B cell (primary cell): ENCODE measurements at regions not wholly inside any gene's neighbourhood (a gene's known extent, or its start where the extent isn't known, plus 50 kb on each side); places are given as distances from the start of the nearest gene placed in this dataset.

Experiments used
- EZH2 ChIP-seq: IDR thresholded peaks from 2 replicates; pipeline ENCODE4 v1.6.1; 2012; ENCODE audit warnings: borderline replicate concordance, low read depth, mild to moderate bottlenecking, moderate library complexity, low read length; ENCODE audit not compliant: insufficient read depth, poor library complexity, severe bottlenecking
- TF ChIP-seq, protein P1 (sequence below): fragments of 200-600 bp; IDR thresholded peaks from one replicate; pipeline ENCODE4 v1.8.0; 2022; ENCODE audit warnings: antibody characterized with exemption, mild to moderate bottlenecking

DNA sequence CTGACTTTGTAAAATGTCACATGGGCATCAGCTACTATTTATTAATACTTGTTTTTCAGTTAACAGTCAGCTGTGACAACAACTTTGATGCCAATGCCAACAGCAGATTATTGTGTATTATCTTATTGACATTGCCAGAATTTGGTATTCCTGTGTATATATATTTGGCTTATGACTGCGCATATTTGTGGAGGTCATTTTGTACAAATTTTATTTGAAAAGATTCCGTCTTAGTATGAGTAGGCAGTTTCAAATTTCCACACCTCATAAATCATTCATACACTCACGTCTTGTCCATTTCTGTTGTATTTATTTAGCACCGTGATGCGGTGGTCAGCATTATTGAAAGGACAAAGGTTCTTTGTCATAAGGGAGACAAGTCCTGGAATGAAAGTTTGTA lies 558.2 kb upstream of the NDST4 start:
- TF ChIP-seq, protein P1, sequence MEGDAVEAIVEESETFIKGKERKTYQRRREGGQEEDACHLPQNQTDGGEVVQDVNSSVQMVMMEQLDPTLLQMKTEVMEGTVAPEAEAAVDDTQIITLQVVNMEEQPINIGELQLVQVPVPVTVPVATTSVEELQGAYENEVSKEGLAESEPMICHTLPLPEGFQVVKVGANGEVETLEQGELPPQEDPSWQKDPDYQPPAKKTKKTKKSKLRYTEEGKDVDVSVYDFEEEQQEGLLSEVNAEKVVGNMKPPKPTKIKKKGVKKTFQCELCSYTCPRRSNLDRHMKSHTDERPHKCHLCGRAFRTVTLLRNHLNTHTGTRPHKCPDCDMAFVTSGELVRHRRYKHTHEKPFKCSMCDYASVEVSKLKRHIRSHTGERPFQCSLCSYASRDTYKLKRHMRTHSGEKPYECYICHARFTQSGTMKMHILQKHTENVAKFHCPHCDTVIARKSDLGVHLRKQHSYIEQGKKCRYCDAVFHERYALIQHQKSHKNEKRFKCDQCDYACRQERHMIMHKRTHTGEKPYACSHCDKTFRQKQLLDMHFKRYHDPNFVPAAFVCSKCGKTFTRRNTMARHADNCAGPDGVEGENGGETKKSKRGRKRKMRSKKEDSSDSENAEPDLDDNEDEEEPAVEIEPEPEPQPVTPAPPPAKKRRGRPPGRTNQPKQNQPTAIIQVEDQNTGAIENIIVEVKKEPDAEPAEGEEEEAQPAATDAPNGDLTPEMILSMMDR: no peak
- TF ChIP-seq EZH2: no peak
